Stimulated activated naive CD8-positive, alpha-beta T cell treated with anti-CD3 and anti-CD28 coated beads, Interleukin-15, amount 100 ng/mL, for 72 hours (primary cell): ENCODE measurements at regions not wholly inside any gene's neighbourhood (a gene's known extent, or its start where the extent isn't known, plus 50 kb on each side); places are given as distances from the start of the nearest gene placed in this dataset.

Experiments used
- ATAC-seq: fragments of 150-1000 bp; cut with Tn5 transposase; 2 replicates; pipeline ENCODE4 v1.10.0; 2021; ENCODE audit warnings: mild to moderate bottlenecking, moderate library complexity
- DNase-seq, 2 donors: peaks; one replicate each; pipeline ENCODE4 v3.0.0; 2021 to 2022
- H3K27ac Mint-ChIP-seq, 2 donors: one replicate each; pipeline ENCODE4 v1.8.0; 2022; ENCODE audit warnings: mild to moderate bottlenecking in 2 of 2, mixed read lengths in 2 of 2, moderate library complexity in 2 of 2
- H3K27me3 Mint-ChIP-seq: one replicate; pipeline ENCODE4 v1.8.0; 2022; ENCODE audit warnings: mixed read lengths
- H3K4me1 Mint-ChIP-seq: one replicate; pipeline ENCODE4 v1.8.0; 2022; ENCODE audit warnings: mild to moderate bottlenecking, mixed read lengths
- H3K4me3 Mint-ChIP-seq, 2 donors: one replicate each; pipeline ENCODE4 v1.8.0; 2022; ENCODE audit warnings: mild to moderate bottlenecking in 2 of 2, mixed read lengths in 2 of 2, moderate library complexity in 1 of 2
- H3K9me3 Mint-ChIP-seq, 2 donors: one replicate each; pipeline ENCODE4 v1.8.0; 2022; ENCODE audit warnings: mixed read lengths in 2 of 2

DNA sequence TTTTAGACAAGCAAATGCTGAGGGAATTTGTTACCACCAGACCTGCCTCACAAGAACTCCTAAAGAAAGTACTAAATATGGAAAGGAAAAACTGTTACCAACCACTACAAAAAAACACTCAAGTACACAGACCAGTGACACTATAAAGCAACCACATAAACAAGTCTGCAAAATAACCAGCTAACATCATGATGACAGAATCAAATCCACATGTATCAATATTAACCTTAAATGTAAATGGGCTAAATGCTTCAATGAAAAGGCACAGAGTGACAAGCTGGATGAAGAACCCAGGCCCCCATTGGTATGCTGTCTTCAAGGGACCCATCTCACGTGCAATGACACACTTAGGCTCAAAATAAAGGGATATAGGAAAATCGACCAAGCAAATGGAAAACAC, 529.9 kb upstream of the CAMK1G start:
- Mint-ChIP-seq H3K27ac (no peak overlapping the region), H3K9me3 (peaks cover 11 to 25% of the 10 kb centered on the region in 2 donors), H3K4me3 (no peak overlapping the region), H3K4me1 (no peaks in the 10 kb centered on the region), H3K27me3 (peaks cover 16% of the 10 kb centered on the region)
- DNase-seq (no peak), ATAC-seq (no peak)

DNA sequence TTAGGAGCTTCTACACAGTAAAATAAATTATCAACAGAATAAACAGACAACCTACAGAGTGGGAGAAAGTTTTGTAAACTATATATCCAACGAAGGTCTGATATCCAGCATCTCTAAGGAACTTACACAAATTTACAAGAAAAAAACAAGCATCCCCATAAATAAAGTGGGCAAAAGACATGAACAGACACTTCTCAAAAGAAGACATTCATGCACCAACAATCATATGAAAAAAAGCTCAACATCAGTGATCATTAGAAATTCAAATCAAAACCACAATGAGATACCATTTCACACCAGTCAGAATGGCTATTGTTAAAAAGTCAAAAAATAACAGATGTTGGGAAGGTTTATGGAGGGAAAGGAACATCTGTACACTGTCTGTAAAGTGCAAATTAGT, 526.4 kb upstream of the CAMK1G start:
- Mint-ChIP-seq H3K27me3 (peaks cover 12% of the 10 kb centered on the region), H3K27ac (no peak overlapping the region), H3K9me3 (peaks cover 11 to 20% of the 10 kb centered on the region in 2 donors), H3K4me3 (no peak overlapping the region), H3K4me1 (no peaks in the 10 kb centered on the region)
- no peak for ATAC-seq
- no peak for DNase-seq

DNA sequence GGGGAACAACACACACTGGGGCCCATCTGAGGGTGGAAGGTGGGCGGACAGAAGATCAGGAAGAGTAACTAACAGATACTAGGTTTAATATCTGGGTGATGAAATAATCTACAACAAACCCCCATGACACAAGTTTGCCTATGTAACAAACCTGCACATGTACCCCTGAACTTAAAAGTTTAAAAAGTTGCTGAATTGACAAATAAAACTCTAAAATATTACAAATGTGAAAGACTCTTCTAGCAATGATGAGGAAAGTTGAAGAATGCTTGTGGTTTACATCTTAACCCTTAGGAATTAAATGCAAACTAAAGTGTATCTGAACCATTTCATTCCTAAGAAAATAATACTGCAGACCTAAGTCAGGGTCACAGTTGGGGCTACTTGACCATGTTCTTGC, 525.6 kb upstream of the CAMK1G start:
- H3K4me3 Mint-ChIP-seq, result no peak overlapping the region
- DNase-seq (no peak), ATAC-seq (no peak)
- no peak overlapping the region for H3K27ac Mint-ChIP-seq
- H3K27me3 Mint-ChIP-seq, result peaks cover 8% of the 10 kb centered on the region
- peaks cover 11 to 13% of the 10 kb centered on the region in 2 donors for H3K9me3 Mint-ChIP-seq
- H3K4me1 Mint-ChIP-seq, result no peaks in the 10 kb centered on the region

DNA sequence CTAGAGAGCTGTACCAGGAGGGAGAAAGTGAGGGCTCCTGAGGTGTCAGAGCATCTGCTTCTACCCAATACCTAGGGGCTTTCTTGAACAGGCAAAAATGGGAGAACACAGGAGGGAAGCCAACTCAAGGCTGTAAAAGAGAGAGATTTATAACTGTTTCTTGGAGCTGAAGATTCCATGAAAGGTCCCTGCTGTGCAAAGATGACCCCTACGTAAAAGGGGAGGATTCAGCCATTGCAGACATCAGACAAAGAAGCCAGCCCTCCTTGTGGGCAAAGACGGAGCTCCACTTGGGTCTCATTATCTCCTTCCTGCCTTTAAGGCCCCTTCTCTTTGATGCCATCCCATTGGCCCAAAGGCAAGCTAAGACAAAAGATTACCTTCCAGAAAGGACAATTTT, 524.1 kb upstream of the CAMK1G start:
- ATAC-seq (no peak), DNase-seq (no peak)
- Mint-ChIP-seq H3K4me1 (no peaks in the 10 kb centered on the region), H3K4me3 (no peak overlapping the region), H3K9me3 (peaks cover 2 to 9% of the 10 kb centered on the region in 2 donors), H3K27me3 (peaks cover 8% of the 10 kb centered on the region), H3K27ac (no peak overlapping the region)

DNA sequence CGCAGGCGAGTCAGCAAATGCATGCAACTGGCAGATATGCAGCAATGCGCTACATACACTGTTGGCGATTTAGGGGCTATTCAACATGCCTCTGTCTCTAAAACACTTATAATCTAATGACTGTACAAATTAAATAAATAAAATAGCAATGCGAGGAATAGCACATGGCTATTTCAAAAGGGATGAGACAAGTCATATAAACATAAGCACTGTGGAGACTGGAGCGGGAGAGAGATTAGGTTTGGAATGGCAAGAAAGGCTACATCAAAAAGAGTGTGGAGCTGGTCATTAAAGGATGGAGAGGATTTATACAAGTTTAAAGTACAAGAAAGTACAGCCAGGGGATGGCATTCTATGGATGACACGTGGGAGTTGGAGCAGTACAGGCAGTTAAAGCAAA, 523.5 kb upstream of the CAMK1G start:
- no peak for ATAC-seq
- H3K4me3 Mint-ChIP-seq, result no peak overlapping the region
- no peaks in the 10 kb centered on the region for H3K4me1 Mint-ChIP-seq
- peaks cover 0 to 3% of the 10 kb centered on the region in 2 donors for H3K9me3 Mint-ChIP-seq
- peaks cover 3% of the 10 kb centered on the region for H3K27me3 Mint-ChIP-seq
- no peak for DNase-seq
- no peak overlapping the region for H3K27ac Mint-ChIP-seq

DNA sequence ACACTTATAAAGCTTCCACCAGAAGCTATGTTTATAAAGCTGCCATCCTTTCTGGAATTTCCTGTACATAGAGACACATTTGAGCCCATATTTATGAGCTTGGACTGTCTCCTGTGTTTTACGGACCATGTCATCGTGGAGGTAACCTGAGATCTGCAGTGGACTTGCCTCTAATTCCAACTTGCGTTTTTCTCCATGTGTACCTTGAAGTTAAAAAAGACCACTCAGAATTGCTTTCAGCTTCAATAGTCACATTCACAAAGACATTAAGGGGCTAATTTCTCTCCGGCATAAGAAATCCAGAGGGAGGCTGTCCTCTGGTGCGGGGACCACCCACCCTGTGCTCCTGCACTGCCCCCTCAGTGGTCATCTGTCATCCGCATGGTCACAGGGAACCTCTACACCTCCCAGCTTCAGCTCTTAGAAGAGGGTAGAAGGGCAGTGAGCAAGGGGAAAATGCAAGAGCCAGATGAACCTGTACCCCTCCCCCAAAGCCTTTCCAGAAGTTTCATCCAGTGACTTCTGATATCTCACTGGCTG, 521.4 kb upstream of the CAMK1G start:
- no peaks in the 10 kb centered on the region for H3K9me3 Mint-ChIP-seq
- no peaks in the 10 kb centered on the region for H3K27me3 Mint-ChIP-seq
- H3K4me3 Mint-ChIP-seq, result no peak overlapping the region
- DNase-seq, result no peak
- H3K27ac Mint-ChIP-seq, result no peak overlapping the region
- no peak for ATAC-seq
- no peaks in the 10 kb centered on the region for H3K4me1 Mint-ChIP-seq

DNA sequence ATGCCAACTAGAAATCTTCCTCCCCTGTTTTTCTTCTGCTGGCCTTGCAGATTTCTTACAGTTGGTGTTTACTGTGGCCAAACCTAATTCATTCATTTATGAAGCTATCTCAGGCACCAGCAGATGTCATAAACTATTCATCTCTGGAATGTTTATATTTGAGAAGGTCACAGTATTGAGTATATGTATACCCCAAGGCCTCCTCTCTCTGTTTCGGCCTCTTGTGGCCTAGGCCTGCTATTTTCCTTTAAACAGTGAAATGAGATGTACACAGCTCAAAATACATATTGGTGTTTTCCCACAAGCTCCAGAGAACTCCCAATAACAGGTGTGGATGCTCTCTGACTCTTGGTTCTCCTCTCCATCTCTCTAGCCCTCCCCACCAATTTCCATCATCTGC, 520.7 kb upstream of the CAMK1G start:
- Mint-ChIP-seq H3K9me3 (no peaks in the 10 kb centered on the region), H3K27ac (no peak overlapping the region), H3K27me3 (no peaks in the 10 kb centered on the region), H3K4me1 (no peaks in the 10 kb centered on the region), H3K4me3 (no peak overlapping the region)
- no peak for DNase-seq
- ATAC-seq, result no peak

DNA sequence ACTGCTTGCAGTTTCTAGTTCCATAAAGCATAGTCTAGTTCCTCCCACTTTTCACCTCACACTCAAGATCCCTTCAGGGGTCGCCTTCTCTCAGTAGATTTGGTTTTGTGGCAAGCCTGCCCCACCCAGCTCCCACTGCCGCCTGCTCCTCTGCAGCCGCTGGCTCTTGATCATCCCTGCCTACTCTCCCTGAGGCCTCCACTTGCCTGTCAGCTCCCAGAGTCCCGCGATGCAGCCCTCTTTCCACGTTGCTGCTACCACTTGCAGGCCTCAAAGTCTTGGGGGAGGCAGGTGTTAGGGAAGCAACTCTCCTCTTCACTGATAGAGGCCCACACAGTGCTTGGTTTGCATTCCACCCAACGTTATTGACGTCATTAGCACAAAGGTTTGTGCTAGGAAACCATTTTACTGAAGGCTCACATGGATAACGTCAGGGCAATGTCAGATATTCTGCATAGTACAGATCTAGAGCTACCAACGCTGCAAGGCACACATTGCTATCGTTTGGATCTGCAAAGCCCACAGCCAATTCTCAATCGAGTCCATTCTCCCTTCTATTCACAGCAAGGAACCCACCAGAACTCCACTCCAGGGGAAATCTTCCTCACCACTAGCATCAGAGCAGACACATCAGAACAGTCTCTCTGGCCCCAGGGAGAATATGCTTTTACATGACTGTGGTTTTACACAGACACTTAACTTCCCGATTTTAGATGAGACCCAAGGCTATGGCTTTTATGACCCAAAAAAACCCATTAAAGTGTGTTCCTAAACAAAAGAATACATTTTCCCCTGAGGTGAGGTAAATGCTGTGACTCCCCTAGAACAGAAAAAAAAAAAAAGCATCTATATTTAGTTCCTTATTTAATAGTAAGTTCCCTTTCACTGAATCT, 519.5 kb upstream of the CAMK1G start:
- DNase-seq, result no peak
- Mint-ChIP-seq H3K27me3 (no peaks in the 10 kb centered on the region), H3K4me1 (peaks cover 6% of the 10 kb centered on the region), H3K27ac (no peak overlapping the region), H3K9me3 (no peaks in the 10 kb centered on the region), H3K4me3 (no peak overlapping the region)
- ATAC-seq, result no peak

DNA sequence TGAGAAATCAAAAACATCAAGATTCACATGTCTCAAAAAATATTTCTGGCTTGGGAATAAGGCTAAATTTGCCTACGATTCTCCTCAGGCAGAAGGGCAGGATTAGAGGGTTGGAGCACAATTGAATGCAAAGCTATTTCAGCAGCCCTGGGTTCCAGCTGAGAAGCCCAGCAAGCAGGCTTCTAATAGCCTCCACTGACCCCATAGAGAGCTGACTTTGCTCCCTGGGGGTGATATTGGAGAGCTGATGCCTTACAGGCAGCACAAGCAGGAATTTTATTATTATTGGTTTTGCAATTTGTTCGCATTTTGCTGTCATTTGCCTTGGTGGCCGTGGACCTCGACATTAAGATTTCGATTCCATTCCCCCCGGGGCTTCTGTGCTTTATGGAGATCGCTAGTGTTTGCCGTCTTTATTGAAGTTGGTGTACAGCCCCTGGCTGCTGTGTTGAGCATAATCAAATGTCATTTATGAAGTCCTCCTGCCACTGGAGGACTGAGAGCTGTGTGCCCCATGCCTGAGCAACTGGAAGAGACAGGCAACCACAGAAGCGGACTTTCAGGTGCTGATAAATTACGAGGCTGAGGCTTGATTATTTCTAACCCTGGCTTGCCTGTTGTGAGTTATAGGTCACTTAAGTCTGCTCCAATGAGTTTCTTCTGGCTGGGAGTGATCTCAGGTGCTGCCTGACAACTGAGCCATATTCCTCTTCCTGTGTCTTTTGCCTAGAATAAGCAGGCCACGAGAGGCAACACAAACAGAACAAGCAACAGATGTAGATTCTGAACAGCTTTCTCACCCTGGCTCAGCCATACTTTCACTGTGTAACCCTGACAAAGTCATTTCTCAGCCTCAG, 518.4 kb upstream of the CAMK1G start:
- no peak overlapping the region for H3K27ac Mint-ChIP-seq
- DNase-seq, result no peak
- H3K9me3 Mint-ChIP-seq, result no peaks in the 10 kb centered on the region

DNA sequence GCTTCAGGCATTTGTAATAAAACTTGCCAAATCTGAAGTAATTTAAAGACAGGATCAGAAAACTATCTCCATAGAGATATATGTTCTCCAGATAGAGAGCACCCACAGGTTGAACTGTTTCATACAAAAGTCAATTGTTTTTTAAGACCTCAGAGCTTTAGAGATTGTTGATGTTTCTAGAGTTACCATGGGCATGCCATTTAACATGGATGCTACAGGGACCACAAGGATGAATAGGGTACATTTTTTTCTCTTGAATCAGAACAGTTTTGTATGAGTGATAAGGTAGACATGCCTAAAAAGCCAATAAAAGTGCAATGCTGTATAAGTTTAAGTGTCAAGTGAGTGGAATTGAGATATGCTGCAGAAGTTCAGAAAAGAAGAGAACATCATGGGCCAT, 511.0 kb upstream of the CAMK1G start:
- Mint-ChIP-seq H3K4me1 (peaks cover 6% of the 10 kb centered on the region), H3K4me3 (no peak overlapping the region), H3K9me3 (no peaks in the 10 kb centered on the region), H3K27me3 (no peaks in the 10 kb centered on the region), H3K27ac (no peak overlapping the region)
- DNase-seq (no peak), ATAC-seq (no peak)

More for the DNA sequence above, 518.4 kb upstream of the CAMK1G start:
- no peak overlapping the region for H3K4me3 Mint-ChIP-seq
- ATAC-seq, result no peak
- peaks cover 6% of the 10 kb centered on the region for H3K4me1 Mint-ChIP-seq
- H3K27me3 Mint-ChIP-seq, result no peaks in the 10 kb centered on the region

DNA sequence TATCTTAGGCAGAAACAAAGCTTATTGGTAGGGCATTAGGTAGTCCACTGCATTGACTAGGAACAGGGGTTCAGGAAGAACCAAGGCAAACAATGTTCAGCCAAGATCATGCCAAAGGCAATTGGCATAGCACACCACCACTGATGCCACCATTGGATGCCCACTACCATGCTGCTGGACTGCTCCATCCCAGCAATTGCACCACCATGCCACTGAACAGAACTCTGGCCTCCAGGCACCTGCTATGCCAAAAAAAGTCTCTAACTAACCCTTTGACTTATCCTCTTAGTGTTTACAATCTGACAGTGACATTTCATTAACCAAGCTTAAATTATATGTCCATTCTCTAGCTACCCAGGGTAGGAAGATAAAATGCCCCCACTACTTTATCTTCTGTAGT, 509.6 kb upstream of the CAMK1G start:
- no peaks in the 10 kb centered on the region for H3K9me3 Mint-ChIP-seq

DNA sequence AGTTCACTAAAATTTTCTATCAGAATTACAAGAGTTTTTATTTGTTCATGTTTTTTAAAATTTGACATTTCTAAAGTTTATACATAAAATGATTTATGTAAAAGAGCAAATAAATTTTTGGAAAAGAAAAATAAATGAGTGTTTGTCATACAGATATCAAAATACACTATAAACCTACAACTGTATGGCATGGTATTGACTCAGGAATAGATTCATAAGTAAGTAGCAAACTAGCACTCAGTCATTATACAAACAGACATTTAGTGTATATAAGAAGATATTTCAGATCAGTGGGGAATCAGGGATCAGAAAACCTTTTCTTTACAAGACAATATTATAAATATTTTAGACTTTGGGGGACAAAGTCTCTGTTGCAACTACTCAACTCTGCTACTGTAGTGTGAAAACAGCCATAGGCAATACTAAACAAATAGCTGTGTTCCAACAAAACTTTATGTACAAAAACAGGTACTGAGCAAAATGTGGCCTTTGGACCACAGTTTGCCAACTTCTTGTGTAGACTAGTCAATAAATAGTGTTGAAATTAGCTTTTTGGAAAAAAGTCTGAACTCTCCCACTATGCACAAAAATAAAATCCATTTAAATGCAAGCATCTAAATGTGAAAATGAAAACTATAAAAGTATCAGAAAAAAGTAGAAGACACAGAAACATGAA, 508.8 kb upstream of the CAMK1G start:
- peak overlapping the region in 1 of 2 donors; percentile 12 for H3K27ac Mint-ChIP-seq
- no peak overlapping the region for H3K4me3 Mint-ChIP-seq
- DNase-seq (no peak), ATAC-seq (no peak)
- no peaks in the 10 kb centered on the region for H3K9me3 Mint-ChIP-seq
- no peaks in the 10 kb centered on the region for H3K27me3 Mint-ChIP-seq
- no peaks in the 10 kb centered on the region for H3K4me1 Mint-ChIP-seq

More for the DNA sequence above, 509.6 kb upstream of the CAMK1G start:
- H3K4me3 Mint-ChIP-seq, result no peak overlapping the region
- no peak overlapping the region for H3K27ac Mint-ChIP-seq
- no peak for ATAC-seq
- peaks cover under 1% of the 10 kb centered on the region for H3K4me1 Mint-ChIP-seq
- no peak for DNase-seq
- H3K27me3 Mint-ChIP-seq, result no peaks in the 10 kb centered on the region

DNA sequence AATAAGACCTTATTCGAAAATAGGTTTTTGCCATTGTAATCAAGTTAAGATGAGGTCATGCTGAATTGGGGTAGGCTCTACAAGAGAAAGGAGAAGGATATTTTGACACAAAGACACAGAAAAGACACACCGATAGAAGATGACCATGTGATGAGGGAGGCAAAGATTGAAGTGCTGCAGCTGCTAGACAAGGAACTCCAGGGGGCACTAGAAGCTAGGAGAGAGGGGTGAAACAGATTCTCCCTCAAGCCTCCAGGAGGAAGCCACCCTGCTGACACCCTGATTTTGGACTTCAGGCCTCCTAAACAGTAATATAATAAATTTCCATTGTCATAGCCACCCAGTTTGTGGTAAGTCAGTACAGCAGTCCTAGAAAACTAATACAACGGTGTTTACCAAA, 506.8 kb upstream of the CAMK1G start:
- Mint-ChIP-seq H3K4me1 (no peaks in the 10 kb centered on the region), H3K27me3 (peaks cover 1% of the 10 kb centered on the region), H3K4me3 (no peak overlapping the region), H3K9me3 (no peaks in the 10 kb centered on the region), H3K27ac (no peak overlapping the region)
- no peak for DNase-seq
- no peak for ATAC-seq

DNA sequence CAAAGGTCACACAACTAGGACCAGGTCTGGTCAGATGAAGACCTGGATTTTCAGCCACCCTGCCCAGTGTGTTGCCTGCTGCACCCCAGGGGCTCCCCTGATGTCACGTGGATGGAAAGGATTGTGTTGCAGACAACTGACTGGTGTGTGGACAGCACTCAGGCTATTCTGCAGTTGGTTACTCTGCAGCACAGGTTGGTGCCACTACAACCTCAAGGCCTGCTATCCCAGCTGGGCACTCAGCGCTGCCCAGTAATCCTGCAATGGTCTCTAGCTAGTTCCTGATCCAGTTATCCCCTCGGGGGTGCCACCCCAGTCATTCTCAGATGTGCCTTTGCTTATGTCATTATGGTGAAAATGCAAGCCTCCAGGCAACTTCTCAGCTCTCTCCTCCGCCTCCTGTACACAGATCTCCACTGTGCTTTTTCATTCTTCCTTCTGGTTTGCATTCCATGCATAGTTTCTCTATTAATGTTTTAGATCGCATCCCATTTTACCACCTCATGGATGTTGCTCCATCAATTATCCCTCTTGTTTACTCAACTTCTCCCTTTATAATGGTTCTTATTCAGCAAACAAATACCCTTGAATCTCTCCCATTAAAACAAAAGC, 503.2 kb upstream of the CAMK1G start:
- DNase-seq, result no peak
- no peak for ATAC-seq
- no peaks in the 10 kb centered on the region for H3K9me3 Mint-ChIP-seq
- no peak overlapping the region for H3K27ac Mint-ChIP-seq
- H3K4me1 Mint-ChIP-seq, result no peaks in the 10 kb centered on the region
- H3K4me3 Mint-ChIP-seq, result no peak overlapping the region
- H3K27me3 Mint-ChIP-seq, result peaks cover 7% of the 10 kb centered on the region

DNA sequence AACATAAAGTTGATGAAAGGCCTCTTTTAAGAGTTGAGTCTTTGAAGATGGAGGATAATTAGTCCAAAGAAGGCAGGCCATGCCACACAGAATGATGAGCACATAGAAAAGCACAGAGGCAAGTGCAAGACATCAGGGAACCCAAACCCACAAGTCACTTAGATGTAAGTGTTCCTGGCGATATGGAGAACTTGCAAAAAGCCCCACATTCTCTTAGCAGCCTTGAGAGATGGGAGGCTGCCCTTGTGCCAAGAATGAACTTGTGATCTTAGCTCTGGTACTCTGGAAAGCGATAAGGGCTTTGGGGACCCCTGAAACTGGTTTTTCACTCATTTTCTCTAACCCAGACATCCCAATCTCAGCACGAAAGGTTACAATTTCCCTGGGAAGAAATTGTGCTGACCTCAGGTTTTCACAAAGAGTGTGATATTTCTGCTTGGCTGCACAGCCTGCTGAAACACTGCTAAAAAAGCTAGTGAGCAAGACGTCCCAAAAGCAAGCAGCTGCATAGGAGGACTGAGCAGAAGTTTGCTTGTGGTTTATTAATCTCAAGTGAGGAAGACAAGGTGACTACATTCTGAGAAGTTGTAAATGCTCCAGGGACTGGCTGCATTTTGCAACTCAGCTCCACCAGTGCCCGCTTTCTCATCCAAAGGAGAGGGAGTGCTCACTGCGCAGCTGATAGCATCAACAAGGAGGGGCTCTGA, 496.9 kb upstream of the CAMK1G start:
- DNase-seq (no peak), ATAC-seq (no peak)
- H3K27me3 Mint-ChIP-seq, result peaks cover 6% of the 10 kb centered on the region
- no peaks in the 10 kb centered on the region for H3K9me3 Mint-ChIP-seq
- no peak overlapping the region for H3K27ac Mint-ChIP-seq
- no peaks in the 10 kb centered on the region for H3K4me1 Mint-ChIP-seq
- H3K4me3 Mint-ChIP-seq, result no peak overlapping the region
